Chondrocyte (in vitro differentiated cells): ENCODE measurements at regions not wholly inside any gene's neighbourhood (a gene's known extent, or its start where the extent isn't known, plus 50 kb on each side); places are given as distances from the start of the nearest gene placed in this dataset.

Experiments used
- DNase-seq: peaks from one replicate; pipeline ENCODE4 v3.0.0; 2021; ENCODE audit warnings: mixed read lengths, low spot score
- H3K27ac Mint-ChIP-seq: one replicate; pipeline ENCODE4 v1.8.0; 2021; ENCODE audit warnings: mild to moderate bottlenecking, moderate library complexity, mixed read lengths; ENCODE audit not compliant: unreplicated experiment
- H3K27me3 Mint-ChIP-seq: 2 replicates; pipeline ENCODE4 v1.8.0; 2021; ENCODE audit warnings: low read depth, mixed read lengths
- H3K36me3 Mint-ChIP-seq: 2 replicates; pipeline ENCODE4 v1.8.0; 2021; ENCODE audit warnings: low read depth, mixed read lengths
- H3K4me1 Mint-ChIP-seq: 2 replicates; pipeline ENCODE4 v1.8.0; 2021; ENCODE audit warnings: low read depth, mild to moderate bottlenecking, mixed read lengths
- H3K4me3 Mint-ChIP-seq: one replicate; pipeline ENCODE4 v1.8.0; 2021; ENCODE audit warnings: mild to moderate bottlenecking, moderate library complexity, mixed read lengths; ENCODE audit not compliant: unreplicated experiment
- H3K9me3 Mint-ChIP-seq: 2 replicates; pipeline ENCODE4 v1.8.0; 2021; ENCODE audit warnings: low read depth, mixed read lengths
- CTCF ChIP-seq: fragments of 200-600 bp; sonication (generic); IDR thresholded peaks from 2 replicates; pipeline ENCODE4 v1.5.0; 2021; ENCODE audit warnings: antibody characterized with exemption, mild to moderate bottlenecking, moderate library complexity

- Mint-ChIP-seq H3K36me3 (no peaks in the 10 kb centered on the region), H3K4me3 (no peak overlapping the region), H3K27me3 (no peaks in the 10 kb centered on the region), H3K4me1 (peaks cover 8% of the 10 kb centered on the region), H3K27ac (no peak overlapping the region), H3K9me3 (no peaks in the 10 kb centered on the region)
- DNase-seq: no peak
- no peak for TF ChIP-seq CTCF
These were observed 1326.9 kb upstream of the MIR17HG start for GRCh38 chr13:90020536-90021070.

- peaks cover 28% of the 10 kb centered on the region for H3K9me3 Mint-ChIP-seq
- H3K36me3 Mint-ChIP-seq: peaks cover 3% of the 10 kb centered on the region
- H3K4me1 Mint-ChIP-seq: no peaks in the 10 kb centered on the region
- no peaks in the 10 kb centered on the region for H3K27me3 Mint-ChIP-seq
- TF ChIP-seq CTCF: no peak
- no peak for DNase-seq
- H3K27ac Mint-ChIP-seq: no peak overlapping the region
- H3K4me3 Mint-ChIP-seq: no peak overlapping the region
These were observed 1320.1 kb upstream of the MIR17HG start for GRCh38 chr13:90027409-90027808.

- Mint-ChIP-seq H3K4me3 (no peak overlapping the region), H3K4me1 (no peaks in the 10 kb centered on the region), H3K27ac (no peak overlapping the region), H3K36me3 (peaks cover 2% of the 10 kb centered on the region), H3K27me3 (no peaks in the 10 kb centered on the region), H3K9me3 (peaks cover 17% of the 10 kb centered on the region)
- no peak for TF ChIP-seq CTCF
- no peak for DNase-seq
These were observed 1315.2 kb upstream of the MIR17HG start for GRCh38 chr13:90032313-90032712.

GRCh38 chr13:90032841-90033493, 1314.5 kb upstream of the MIR17HG start:
- Mint-ChIP-seq H3K4me3 (no peak overlapping the region), H3K9me3 (peaks cover 17% of the 10 kb centered on the region), H3K27ac (no peak overlapping the region), H3K27me3 (no peaks in the 10 kb centered on the region), H3K4me1 (no peaks in the 10 kb centered on the region), H3K36me3 (peaks cover 2% of the 10 kb centered on the region)
- no peak for DNase-seq
- TF ChIP-seq CTCF: no peak

GRCh38 chr13:90039516-90039915, 1308.0 kb upstream of the MIR17HG start:
- Mint-ChIP-seq H3K4me1 (no peaks in the 10 kb centered on the region), H3K27ac (no peak overlapping the region), H3K4me3 (no peak overlapping the region), H3K9me3 (peaks cover 2% of the 10 kb centered on the region), H3K36me3 (no peaks in the 10 kb centered on the region), H3K27me3 (no peaks in the 10 kb centered on the region)
- DNase-seq: no peak
- no peak for TF ChIP-seq CTCF
